Iris pigment epithelial cell (primary cell): ENCODE measurements at regions not wholly inside any gene's neighbourhood (a gene's known extent, or its start where the extent isn't known, plus 50 kb on each side); places are given as distances from the start of the nearest gene placed in this dataset.

Experiments used
- DNase-seq: peaks from one replicate; pipeline ENCODE4 v3.0.0-alpha.2; 2011; ENCODE audit warnings: low read depth

- DNase-seq = no peak
Observed at GRCh38 chr22:27144321-27144720, 486.9 kb downstream of the MIAT start.

GRCh38 chr22:27146866-27147633 lies 489.7 kb downstream of the MIAT start:
- DNase-seq = no peak

- DNase-seq = no peak
Observed at GRCh38 chr22:27148055-27148454, 490.7 kb downstream of the MIAT start.

GRCh38 chr22:27148886-27149470 lies 491.6 kb downstream of the MIAT start:
- DNase-seq = no peak

GRCh38 chr22:27149921-27150543 lies 492.6 kb downstream of the MIAT start:
- peak; percentile 51 for DNase-seq

- peak; percentile 16 for DNase-seq
Observed at GRCh38 chr22:27150544-27150941, 493.2 kb downstream of the MIAT start.

- no peak for DNase-seq
Observed at GRCh38 chr22:27151407-27151806, 494.0 kb downstream of the MIAT start.

- DNase-seq = no peak
Observed at GRCh38 chr22:27152033-27152432, 494.6 kb downstream of the MIAT start.

- DNase-seq = no peak
Observed at GRCh38 chr22:27152883-27153282, 495.5 kb downstream of the MIAT start.

GRCh38 chr22:27153386-27153785 lies 496.0 kb downstream of the MIAT start:
- DNase-seq = no peak

GRCh38 chr22:27154717-27155116 lies 497.3 kb downstream of the MIAT start:
- no peak for DNase-seq

- DNase-seq = no peak
Observed at GRCh38 chr22:27156821-27157489, 499.6 kb downstream of the MIAT start.

- DNase-seq = no peak
Observed at GRCh38 chr22:27157666-27158370, 500.4 kb downstream of the MIAT start.

- no peak for DNase-seq
Observed at GRCh38 chr22:27159016-27159415, 501.6 kb downstream of the MIAT start.

- no peak for DNase-seq
Observed at GRCh38 chr22:27159716-27160295, 502.4 kb downstream of the MIAT start.

- no peak for DNase-seq
Observed at GRCh38 chr22:27163162-27164137, 506.1 kb downstream of the MIAT start.

GRCh38 chr22:27164781-27165503 lies 507.6 kb downstream of the MIAT start:
- DNase-seq = no peak

- no peak for DNase-seq
Observed at GRCh38 chr22:27168681-27169080, 511.3 kb downstream of the MIAT start.

- peak; percentile 71 for DNase-seq
Observed at GRCh38 chr22:27170491-27170890, 513.1 kb downstream of the MIAT start.

GRCh38 chr22:27171212-27171611 lies 513.8 kb downstream of the MIAT start:
- DNase-seq = no peak
